ENCODE measurements at regions not wholly inside any gene's neighbourhood (a gene's known extent, or its start where the extent isn't known, plus 50 kb on each side); places are given as distances from the start of the nearest gene placed in this dataset.
"Not testable (repeated sequence)": the region's sequence is repeated elsewhere in the genome, so short reads cannot be mapped to it uniquely, and the experiment has no call there.

DNA sequence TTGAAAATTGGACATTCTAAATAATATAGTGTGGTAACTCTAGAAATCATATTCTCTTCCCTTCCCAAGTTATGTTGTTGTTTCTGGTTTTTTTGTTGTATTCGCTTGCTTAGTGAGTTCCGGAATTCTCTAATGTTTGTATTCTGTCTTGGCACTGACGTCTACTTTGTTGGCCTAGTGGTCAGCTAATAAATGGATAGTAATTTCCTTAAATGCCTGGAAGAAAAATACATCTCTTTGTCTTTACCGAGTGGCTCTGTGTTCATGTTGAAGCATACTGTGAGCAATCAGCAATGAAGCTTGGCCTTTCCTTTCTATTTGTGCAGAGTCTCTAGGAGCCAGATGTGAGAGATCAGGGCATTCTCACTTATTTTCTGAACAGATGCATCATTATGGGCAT, 1225.7 kb downstream of the JRKL start:
- no peak for DNase-seq (ENCODE audit: extremely low spot score)
- POLR2A ChIA-PET: no interaction called here
- TF ChIP-seq ARNT (IDR thresholded peaks at IDR 0.05) (no peak), L3MBTL2 (conservative IDR thresholded peaks at IDR 0.05) (no peak), HDGF (IDR thresholded peaks at IDR 0.05; ENCODE audit: borderline replicate concordance) (no peak), ELF4 (IDR thresholded peaks at IDR 0.05) (no peak), FOXM1 (IDR thresholded peaks at IDR 0.05; ENCODE audit: borderline replicate concordance) (no peak), SP1 (IDR thresholded peaks at IDR 0.05) (no peak), TARDBP (IDR thresholded peaks at IDR 0.05) (no peak)
- CTCF ChIA-PET: no interaction called here

DNA sequence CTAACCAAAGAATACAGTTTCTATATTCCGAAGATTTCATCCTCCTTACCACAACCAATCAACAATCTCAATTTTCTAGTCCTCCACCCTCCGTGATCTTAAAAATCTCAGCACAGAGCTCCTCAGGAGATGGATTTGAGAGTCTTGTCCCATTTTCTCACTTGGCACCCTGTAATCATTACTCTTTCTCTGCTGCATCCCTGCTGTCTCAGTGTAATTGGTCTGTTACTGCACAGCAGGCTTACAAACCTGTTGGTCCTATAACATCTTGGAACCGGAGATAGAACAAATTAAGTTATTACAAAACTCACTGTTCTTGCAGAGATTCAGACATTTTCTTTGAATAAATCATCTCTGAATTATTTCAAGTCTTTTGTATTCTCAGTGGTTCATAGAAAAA, 1227.2 kb downstream of the JRKL start:
- DNase-seq (ENCODE audit: extremely low spot score): no peak
- ChIA-PET POLR2A (no interaction called here), CTCF (no interaction called here)
- TF ChIP-seq L3MBTL2 (conservative IDR thresholded peaks at IDR 0.05) (no peak), FOXA1 (IDR thresholded peaks at IDR 0.05) (no peak), ZNF384 (IDR thresholded peaks at IDR 0.05) (no peak), SUZ12 (IDR thresholded peaks at IDR 0.05) (no peak)

DNA sequence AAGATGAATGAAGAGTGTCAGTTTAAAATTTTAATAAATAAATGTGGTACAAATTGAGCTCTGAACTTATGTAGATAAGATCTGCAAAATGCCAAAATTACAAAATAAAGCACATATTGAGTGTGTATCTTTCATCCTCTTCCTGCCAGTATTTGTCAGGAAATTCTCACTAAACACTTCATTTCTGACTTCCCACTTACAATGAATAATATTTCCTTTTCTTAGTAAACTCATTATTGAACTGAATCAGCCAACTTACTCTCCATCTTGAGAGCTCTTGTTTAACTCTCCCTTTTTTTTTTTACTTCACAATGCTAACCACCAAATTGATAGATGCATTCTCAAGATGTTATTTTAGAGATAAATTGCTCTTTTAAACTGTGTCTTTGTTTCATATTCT, 1230.2 kb downstream of the JRKL start:
- POLR2A ChIA-PET: no interaction called here
- CTCF ChIA-PET: no interaction called here
- DNase-seq (ENCODE audit: extremely low spot score): no peak
- TF ChIP-seq ARNT (IDR thresholded peaks at IDR 0.05) (no peak), ZNF384 (IDR thresholded peaks at IDR 0.05) (no peak), CTBP1 (IDR thresholded peaks at IDR 0.05; ENCODE audit: borderline replicate concordance) (no peak), TARDBP (IDR thresholded peaks at IDR 0.05) (no peak), ELF4 (IDR thresholded peaks at IDR 0.05) (no peak), L3MBTL2 (conservative IDR thresholded peaks at IDR 0.05) (no peak), FOXA1 (IDR thresholded peaks at IDR 0.05) (no peak), BHLHE40 (IDR thresholded peaks at IDR 0.05; ENCODE audit: borderline replicate concordance) (no peak), SP1 (IDR thresholded peaks at IDR 0.05) (no peak), FOXM1 (IDR thresholded peaks at IDR 0.05; ENCODE audit: borderline replicate concordance) (no peak), FOXK2 (IDR thresholded peaks at IDR 0.05) (no peak), NFRKB (IDR thresholded peaks at IDR 0.05) (no peak), LEF1 (IDR thresholded peaks at IDR 0.05; ENCODE audit: borderline replicate concordance) (no peak), HDGF (IDR thresholded peaks at IDR 0.05; ENCODE audit: borderline replicate concordance) (no peak), SUZ12 (IDR thresholded peaks at IDR 0.05) (no peak)
- TF ChIP-seq, protein P1, sequence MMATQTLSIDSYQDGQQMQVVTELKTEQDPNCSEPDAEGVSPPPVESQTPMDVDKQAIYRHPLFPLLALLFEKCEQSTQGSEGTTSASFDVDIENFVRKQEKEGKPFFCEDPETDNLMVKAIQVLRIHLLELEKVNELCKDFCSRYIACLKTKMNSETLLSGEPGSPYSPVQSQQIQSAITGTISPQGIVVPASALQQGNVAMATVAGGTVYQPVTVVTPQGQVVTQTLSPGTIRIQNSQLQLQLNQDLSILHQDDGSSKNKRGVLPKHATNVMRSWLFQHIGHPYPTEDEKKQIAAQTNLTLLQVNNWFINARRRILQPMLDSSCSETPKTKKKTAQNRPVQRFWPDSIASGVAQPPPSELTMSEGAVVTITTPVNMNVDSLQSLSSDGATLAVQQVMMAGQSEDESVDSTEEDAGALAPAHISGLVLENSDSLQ (IDR thresholded peaks at IDR 0.05): no peak

DNA sequence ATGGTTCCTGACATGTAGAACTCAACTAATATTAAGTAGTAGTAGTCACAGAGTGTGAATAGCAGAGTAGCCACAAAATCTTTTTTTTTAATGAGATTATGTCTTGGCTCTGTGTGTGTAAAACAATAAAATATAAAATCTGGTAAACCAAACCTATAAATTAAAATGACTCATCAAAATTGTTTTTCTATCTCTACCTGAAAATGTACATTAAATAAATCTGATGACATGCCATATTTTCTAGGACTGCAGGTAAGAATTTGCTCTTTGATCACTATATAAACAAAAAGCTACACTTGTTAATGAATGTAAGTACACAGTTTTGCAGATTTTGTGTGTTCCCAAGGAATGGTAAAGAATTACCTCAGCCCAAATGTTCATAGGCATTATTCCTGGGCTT, 1231.5 kb downstream of the JRKL start:
- CTCF ChIA-PET: no interaction called here
- DNase-seq (ENCODE audit: extremely low spot score): no peak
- TF ChIP-seq FOXK2 (IDR thresholded peaks at IDR 0.05) (no peak), SUZ12 (IDR thresholded peaks at IDR 0.05) (no peak), BHLHE40 (IDR thresholded peaks at IDR 0.05; ENCODE audit: borderline replicate concordance) (no peak), ZNF384 (IDR thresholded peaks at IDR 0.05) (no peak), FOXM1 (IDR thresholded peaks at IDR 0.05; ENCODE audit: borderline replicate concordance) (no peak), FOXA1 (IDR thresholded peaks at IDR 0.05) (no peak), TARDBP (IDR thresholded peaks at IDR 0.05) (no peak)
- POLR2A ChIA-PET: no interaction called here

DNA sequence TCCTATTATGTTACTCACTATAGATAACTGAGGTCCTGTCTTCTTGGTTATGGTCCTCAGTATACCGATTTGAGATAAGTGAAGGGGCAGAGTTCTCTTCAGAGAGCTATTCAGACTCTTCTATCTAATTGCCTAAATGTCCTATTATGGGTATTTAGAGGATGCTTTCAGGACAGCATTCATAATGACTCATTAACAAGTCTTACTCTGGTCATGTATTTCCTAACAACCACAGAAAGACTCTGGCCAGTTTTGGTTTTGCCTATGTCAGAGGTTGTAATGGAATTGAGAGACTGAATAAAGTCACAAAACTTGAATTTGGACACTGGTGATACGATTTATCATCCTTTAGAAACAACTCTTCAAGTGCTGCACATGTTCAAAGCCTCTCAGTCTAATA, 1233.0 kb downstream of the JRKL start:
- no peak for TF ChIP-seq FOXM1 (IDR thresholded peaks at IDR 0.05; ENCODE audit: borderline replicate concordance)
- no peak for TF ChIP-seq FOXA1 (IDR thresholded peaks at IDR 0.05)
- TF ChIP-seq ARNT (IDR thresholded peaks at IDR 0.05): no peak
- no peak for TF ChIP-seq ZNF384 (IDR thresholded peaks at IDR 0.05)
- no peak for TF ChIP-seq CTBP1 (IDR thresholded peaks at IDR 0.05; ENCODE audit: borderline replicate concordance)
- TF ChIP-seq L3MBTL2 (conservative IDR thresholded peaks at IDR 0.05): no peak
- TF ChIP-seq LEF1 (IDR thresholded peaks at IDR 0.05; ENCODE audit: borderline replicate concordance): no peak
- no peak for TF ChIP-seq BHLHE40 (IDR thresholded peaks at IDR 0.05; ENCODE audit: borderline replicate concordance)
- TF ChIP-seq TARDBP (IDR thresholded peaks at IDR 0.05): no peak
- no peak for DNase-seq (ENCODE audit: extremely low spot score)
- ChIA-PET POLR2A (no interaction called here), CTCF (no interaction called here)

DNA sequence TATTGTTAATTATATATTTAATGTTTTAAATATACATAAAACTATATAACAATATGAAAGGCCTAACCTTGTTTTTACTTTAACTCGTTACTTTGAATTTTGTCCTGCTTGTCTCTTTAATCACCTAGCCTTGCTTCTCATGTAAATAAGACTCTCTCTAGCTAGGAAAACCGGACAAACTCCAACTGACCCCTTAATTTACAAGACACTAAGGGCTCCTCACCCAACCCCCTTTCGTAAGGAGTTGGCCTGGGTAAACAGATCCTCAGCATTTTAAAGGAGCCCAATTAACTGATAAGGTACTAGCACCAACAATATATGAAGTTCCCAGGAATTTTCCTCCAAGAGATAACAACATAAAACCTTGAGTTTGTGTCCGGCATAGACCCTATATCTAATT, 1246.9 kb downstream of the JRKL start:
- CTCF ChIA-PET; DNase-seq (ENCODE audit: extremely low spot score); POLR2A ChIA-PET: not testable (repeated sequence)

DNA sequence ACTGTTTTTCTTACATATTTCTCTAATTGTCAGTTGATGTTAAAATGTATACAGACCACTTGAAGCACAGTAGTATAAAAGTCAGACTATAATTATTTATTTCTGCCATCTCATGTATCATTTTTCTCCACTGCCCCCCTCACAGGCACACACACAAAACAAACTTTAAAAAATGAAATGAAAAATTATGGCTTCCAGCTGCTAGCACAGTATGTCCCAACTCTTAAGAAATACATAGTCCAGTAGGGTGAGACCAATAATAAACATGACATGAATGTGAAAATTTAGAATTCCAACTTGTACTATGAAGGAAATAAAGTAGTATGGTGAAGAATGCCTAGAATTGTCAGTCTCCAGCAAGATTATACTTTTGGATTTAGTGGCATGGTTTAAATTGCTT, 1247.9 kb downstream of the JRKL start:
- POLR2A ChIA-PET: no interaction called here
- no peak for DNase-seq (ENCODE audit: extremely low spot score)
- no peak for TF ChIP-seq HDGF (IDR thresholded peaks at IDR 0.05; ENCODE audit: borderline replicate concordance)
- TF ChIP-seq BHLHE40 (IDR thresholded peaks at IDR 0.05; ENCODE audit: borderline replicate concordance): no peak
- TF ChIP-seq CTBP1 (IDR thresholded peaks at IDR 0.05; ENCODE audit: borderline replicate concordance): no peak
- TF ChIP-seq NFRKB (IDR thresholded peaks at IDR 0.05): no peak
- no peak for TF ChIP-seq FOXM1 (IDR thresholded peaks at IDR 0.05; ENCODE audit: borderline replicate concordance)
- no peak for TF ChIP-seq LEF1 (IDR thresholded peaks at IDR 0.05; ENCODE audit: borderline replicate concordance)
- TF ChIP-seq ELF4 (IDR thresholded peaks at IDR 0.05): no peak
- TF ChIP-seq L3MBTL2 (conservative IDR thresholded peaks at IDR 0.05): no peak
- no peak for TF ChIP-seq FOXK2 (IDR thresholded peaks at IDR 0.05)
- CTCF ChIA-PET: no interaction called here

DNA sequence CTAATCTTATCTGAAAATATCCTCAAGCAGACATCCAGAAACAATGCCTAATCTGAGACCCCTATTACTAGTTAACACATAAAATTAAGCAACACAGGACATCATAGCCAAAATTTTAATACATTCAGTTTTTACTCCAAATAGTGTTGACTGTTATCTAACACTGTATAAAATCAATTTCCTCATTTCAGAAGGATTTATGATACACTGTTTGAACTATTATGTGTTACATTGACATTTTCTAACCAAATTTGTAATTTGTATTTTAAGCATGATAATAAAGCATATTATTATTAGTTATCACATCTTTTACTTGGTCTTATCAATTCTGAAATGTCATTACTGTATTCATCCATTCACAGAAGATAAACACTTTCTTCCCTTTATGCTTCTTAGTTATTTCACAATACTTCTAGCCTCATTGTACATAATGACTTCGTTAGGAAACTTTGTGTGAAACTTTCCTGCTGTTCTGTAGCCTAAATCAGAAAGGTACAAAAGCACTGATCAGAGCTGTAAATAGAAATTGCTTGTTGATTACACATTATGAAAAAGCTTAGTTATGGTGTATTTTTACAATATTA, 1248.9 kb downstream of the JRKL start:
- ChIA-PET CTCF (no interaction called here), POLR2A (no interaction called here)
- no peak for TF ChIP-seq ELF4 (IDR thresholded peaks at IDR 0.05)
- no peak for TF ChIP-seq TARDBP (IDR thresholded peaks at IDR 0.05)
- no peak for TF ChIP-seq SUZ12 (IDR thresholded peaks at IDR 0.05)
- no peak for TF ChIP-seq ARNT (IDR thresholded peaks at IDR 0.05)
- no peak for TF ChIP-seq LEF1 (IDR thresholded peaks at IDR 0.05; ENCODE audit: borderline replicate concordance)
- TF ChIP-seq FOXM1 (IDR thresholded peaks at IDR 0.05; ENCODE audit: borderline replicate concordance): no peak
- TF ChIP-seq L3MBTL2 (conservative IDR thresholded peaks at IDR 0.05): no peak
- no peak for TF ChIP-seq BHLHE40 (IDR thresholded peaks at IDR 0.05; ENCODE audit: borderline replicate concordance)
- TF ChIP-seq FOXK2 (IDR thresholded peaks at IDR 0.05): no peak
- TF ChIP-seq, protein P1 (IDR thresholded peaks at IDR 0.05): no peak
- TF ChIP-seq FOXA1 (IDR thresholded peaks at IDR 0.05): no peak
- no peak for TF ChIP-seq HDGF (IDR thresholded peaks at IDR 0.05; ENCODE audit: borderline replicate concordance)
- TF ChIP-seq ZNF384 (IDR thresholded peaks at IDR 0.05): no peak
- no peak for TF ChIP-seq CTBP1 (IDR thresholded peaks at IDR 0.05; ENCODE audit: borderline replicate concordance)
- no peak for TF ChIP-seq SP1 (IDR thresholded peaks at IDR 0.05)
- no peak for DNase-seq (ENCODE audit: extremely low spot score)
